Calu3 (cell line): ENCODE measurements at regions not wholly inside any gene's neighbourhood (a gene's known extent, or its start where the extent isn't known, plus 50 kb on each side); places are given as distances from the start of the nearest gene placed in this dataset.

Experiments used
- BruUV-seq: library from RNA; stranded (reverse); fragments of 400-500 nt; replicated peaks from 2 replicates; lab custom pipeline; 2021; lab: Mats Ljungman, UMichigan
- CTCF ChIA-PET: fragments of 300-600 bp; sonication (Branson Sonifier 250); formaldehyde crosslinking; loops from one replicate; lab custom pipeline; 2022; ENCODE audit warnings: antibody characterized with exemption; lab: Charles Lee
- DNase-seq: peaks from one replicate; pipeline ENCODE4 v3.0.0; 2022
- H3K27ac Mint-ChIP-seq: one replicate; pipeline ENCODE4 v1.8.0; 2022; ENCODE audit warnings: mixed read lengths; ENCODE audit not compliant: unreplicated experiment
- H3K27me3 Mint-ChIP-seq: one replicate; pipeline ENCODE4 v1.8.0; 2022; ENCODE audit warnings: mixed read lengths; ENCODE audit not compliant: unreplicated experiment
- H3K36me3 Mint-ChIP-seq: one replicate; pipeline ENCODE4 v1.8.0; 2022; ENCODE audit warnings: mild to moderate bottlenecking, moderate library complexity, mixed read lengths; ENCODE audit not compliant: insufficient read depth, unreplicated experiment
- H3K4me1 Mint-ChIP-seq: one replicate; pipeline ENCODE4 v1.8.0; 2022; ENCODE audit warnings: mild to moderate bottlenecking, low read depth, mixed read lengths; ENCODE audit not compliant: unreplicated experiment
- H3K4me3 Mint-ChIP-seq: one replicate; pipeline ENCODE4 v1.8.0; 2022; ENCODE audit warnings: mild to moderate bottlenecking, low read depth, moderate library complexity, mixed read lengths; ENCODE audit not compliant: unreplicated experiment
- H3K9me3 Mint-ChIP-seq: one replicate; pipeline ENCODE4 v1.8.0; 2022; ENCODE audit warnings: low read depth, mixed read lengths; ENCODE audit not compliant: unreplicated experiment
- intact Hi-C: fragments of 100-400 bp; cut with micrococcal nuclease; formaldehyde crosslinking; loops from one replicate; pipeline ENCODE4 v1.10.0; 2022; ENCODE audit not compliant: unreplicated experiment
- TF ChIP-seq, protein P1 (sequence below): fragments of 200-600 bp; IDR thresholded peaks from one replicate; pipeline ENCODE4 v1.8.0; 2022; ENCODE audit warnings: antibody characterized with exemption; ENCODE audit not compliant: unreplicated experiment

DNA sequence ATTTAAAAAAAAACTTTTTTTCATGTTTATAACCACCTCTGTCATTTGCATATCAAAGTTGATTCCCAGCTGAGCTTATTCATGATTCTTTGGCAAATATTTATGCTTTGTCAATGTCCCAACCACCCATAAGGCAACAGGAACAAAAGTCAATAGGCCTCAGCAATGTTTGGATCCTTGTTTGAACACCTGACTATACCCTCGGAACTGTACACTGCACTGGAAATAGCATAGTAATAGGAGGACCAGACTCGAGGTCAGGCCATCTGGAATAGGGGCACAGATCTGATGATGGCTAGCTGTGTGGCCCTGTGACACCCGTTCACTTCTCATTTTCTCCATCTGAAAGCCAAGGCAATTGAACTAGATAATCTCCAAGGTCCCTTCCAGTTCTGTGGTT lies 301.7 kb upstream of the ATP11B start:
- Mint-ChIP-seq H3K4me1 (peaks cover 16% of the 10 kb centered on the region), H3K27me3 (no peaks in the 10 kb centered on the region), H3K36me3 (no peaks in the 10 kb centered on the region), H3K9me3 (peaks cover 2% of the 10 kb centered on the region), H3K27ac (no peak overlapping the region), H3K4me3 (no peak overlapping the region)
- TF ChIP-seq, protein P1, sequence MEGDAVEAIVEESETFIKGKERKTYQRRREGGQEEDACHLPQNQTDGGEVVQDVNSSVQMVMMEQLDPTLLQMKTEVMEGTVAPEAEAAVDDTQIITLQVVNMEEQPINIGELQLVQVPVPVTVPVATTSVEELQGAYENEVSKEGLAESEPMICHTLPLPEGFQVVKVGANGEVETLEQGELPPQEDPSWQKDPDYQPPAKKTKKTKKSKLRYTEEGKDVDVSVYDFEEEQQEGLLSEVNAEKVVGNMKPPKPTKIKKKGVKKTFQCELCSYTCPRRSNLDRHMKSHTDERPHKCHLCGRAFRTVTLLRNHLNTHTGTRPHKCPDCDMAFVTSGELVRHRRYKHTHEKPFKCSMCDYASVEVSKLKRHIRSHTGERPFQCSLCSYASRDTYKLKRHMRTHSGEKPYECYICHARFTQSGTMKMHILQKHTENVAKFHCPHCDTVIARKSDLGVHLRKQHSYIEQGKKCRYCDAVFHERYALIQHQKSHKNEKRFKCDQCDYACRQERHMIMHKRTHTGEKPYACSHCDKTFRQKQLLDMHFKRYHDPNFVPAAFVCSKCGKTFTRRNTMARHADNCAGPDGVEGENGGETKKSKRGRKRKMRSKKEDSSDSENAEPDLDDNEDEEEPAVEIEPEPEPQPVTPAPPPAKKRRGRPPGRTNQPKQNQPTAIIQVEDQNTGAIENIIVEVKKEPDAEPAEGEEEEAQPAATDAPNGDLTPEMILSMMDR, result no peak
- intact Hi-C loops, result loop anchor here (2.0 to 5.0 kb wide), 4 partner anchors 99 to 233 kb away; no protein-coding TSS in a partner anchor
- no peak for DNase-seq
- CTCF ChIA-PET, result interaction anchor here (1.1 kb wide), 1 partner anchor 12 kb away, joined by 3 read pairs; no protein-coding TSS in a partner anchor
- BruUV-seq, result no TSS peak

DNA sequence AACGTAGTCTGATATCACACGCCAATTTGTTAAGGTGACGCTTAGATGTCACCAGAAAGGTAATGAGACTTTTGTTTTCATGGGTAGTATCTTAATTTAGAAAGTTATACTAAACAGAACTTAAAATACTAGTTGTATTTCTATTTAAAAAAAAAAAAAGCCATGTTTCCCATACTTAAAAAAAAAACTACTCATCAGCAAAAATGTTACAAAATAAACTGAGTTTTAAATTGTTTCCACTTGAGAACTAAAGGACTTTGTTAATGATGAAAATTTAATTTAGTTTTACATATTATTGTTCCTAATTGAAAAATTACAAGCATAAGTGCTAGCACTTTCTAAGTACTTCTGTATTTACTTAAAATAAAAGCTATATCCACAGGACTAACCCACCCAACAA lies 300.8 kb upstream of the ATP11B start:
- BruUV-seq, result no TSS peak
- CTCF ChIA-PET, result interaction anchor here (0.7 kb wide), 2 partner anchors 113 to 598 kb away, joined by 3 read pairs; no protein-coding TSS in a partner anchor
- Mint-ChIP-seq H3K9me3 (peaks cover 2% of the 10 kb centered on the region), H3K36me3 (no peaks in the 10 kb centered on the region), H3K27me3 (no peaks in the 10 kb centered on the region), H3K4me1 (peaks cover 16% of the 10 kb centered on the region), H3K4me3 (no peak overlapping the region), H3K27ac (no peak overlapping the region)
- no peak for DNase-seq
- intact Hi-C loops, result loop anchor here (5.0 kb wide), 1 partner anchor 190 kb away; no protein-coding TSS in a partner anchor
- TF ChIP-seq, protein P1, result no peak

DNA sequence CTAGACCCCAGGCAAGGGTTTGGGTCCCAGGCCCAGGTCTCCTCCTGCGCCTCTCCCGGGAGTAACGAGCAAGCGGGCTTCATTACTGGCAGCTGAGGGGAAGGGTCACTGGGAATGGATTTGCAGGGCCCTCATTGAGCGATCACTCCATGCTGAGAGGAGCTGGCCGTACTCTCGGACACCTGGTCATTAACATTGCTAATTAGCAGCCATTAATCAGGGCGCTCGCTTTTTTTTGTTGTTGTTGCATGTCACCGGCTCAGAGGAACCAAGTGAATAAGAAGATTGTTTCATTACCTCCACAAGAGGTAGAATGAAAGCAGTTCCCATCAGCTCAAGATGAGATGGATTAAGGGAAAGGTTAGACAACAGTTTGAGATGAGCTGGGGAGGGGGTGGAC lies 293.0 kb upstream of the ATP11B start:
- Mint-ChIP-seq H3K4me3 (no peak overlapping the region), H3K27ac (no peak overlapping the region), H3K4me1 (no peaks in the 10 kb centered on the region), H3K27me3 (no peaks in the 10 kb centered on the region), H3K9me3 (no peaks in the 10 kb centered on the region), H3K36me3 (no peaks in the 10 kb centered on the region)
- no peak for DNase-seq
- CTCF ChIA-PET, result interaction anchor here (0.7 to 1.1 kb wide), 3 partner anchors 15 to 215 kb away, joined by 3 to 4 read pairs (median 3); no protein-coding TSS in a partner anchor
- intact Hi-C loops, result no loop called here
- BruUV-seq, result no TSS peak
- TF ChIP-seq, protein P1, result no peak

DNA sequence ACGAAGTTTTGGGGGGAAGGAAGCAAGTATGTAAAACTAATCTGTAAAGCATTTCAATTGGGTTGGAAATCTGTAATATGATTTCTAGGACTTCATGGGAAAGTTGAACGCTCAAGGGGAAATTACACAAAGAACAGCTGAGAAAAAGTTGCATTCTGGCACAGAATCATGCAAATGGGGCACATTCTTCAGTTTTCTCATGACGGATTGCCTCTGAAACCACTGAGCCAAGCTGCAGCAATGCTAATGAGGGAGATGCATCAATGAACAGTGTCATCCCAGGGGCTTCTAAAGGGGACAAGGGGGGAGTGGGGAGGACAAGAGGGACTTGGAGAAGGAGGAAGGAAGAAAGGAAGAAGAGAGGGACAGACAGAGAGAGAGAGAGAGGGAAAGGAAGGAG lies 291.4 kb upstream of the ATP11B start:
- DNase-seq, result no peak
- Mint-ChIP-seq H3K36me3 (no peaks in the 10 kb centered on the region), H3K27me3 (no peaks in the 10 kb centered on the region), H3K4me1 (no peaks in the 10 kb centered on the region), H3K9me3 (no peaks in the 10 kb centered on the region), H3K27ac (no peak overlapping the region), H3K4me3 (no peak overlapping the region)
- TF ChIP-seq, protein P1, result no peak
- CTCF ChIA-PET, result interaction anchor here (0.7 kb wide), 1 partner anchor 568 kb away, joined by 3 read pairs; no protein-coding TSS in a partner anchor
- intact Hi-C loops, result no loop called here
- BruUV-seq, result no TSS peak
